ENCODE measurements at regions not wholly inside any gene's neighbourhood (a gene's known extent, or its start where the extent isn't known, plus 50 kb on each side); places are given as distances from the start of the nearest gene placed in this dataset.
"Not testable (repeated sequence)": the region's sequence is repeated elsewhere in the genome, so short reads cannot be mapped to it uniquely, and the experiment has no call there.

GRCh38 chr7:32722837-32723236 is 168.7 kb downstream of the KBTBD2 start:
- H3K4me3 ChIP-seq (ENCODE audit: low read length, poor library complexity, severe bottlenecking); H4K20me1 ChIP-seq (ENCODE audit: insufficient read depth, low read length, poor library complexity, severe bottlenecking); H3K27me3 ChIP-seq (ENCODE audit: insufficient read depth, low read length, poor library complexity, severe bottlenecking); H3K4me1 ChIP-seq (ENCODE audit: insufficient read depth, low read length, poor library complexity, severe bottlenecking); H2AFZ ChIP-seq (ENCODE audit: low read length); H3K36me3 ChIP-seq (ENCODE audit: insufficient read depth, low read length); H3K4me2 ChIP-seq (ENCODE audit: low read depth, low read length, poor library complexity, severe bottlenecking); H3K9me3 ChIP-seq (ENCODE audit: insufficient read depth, low read depth, low read length); H3K9me2 ChIP-seq (replicated peaks; ENCODE audit: low read depth, low read length); H3K79me2 ChIP-seq (ENCODE audit: insufficient read depth, low read length); H3K9ac ChIP-seq (ENCODE audit: low read depth, low read length, poor library complexity, severe bottlenecking); H3F3A ChIP-seq (ENCODE audit: low read depth): not testable (repeated sequence)

- no peak overlapping the region for H3K9ac ChIP-seq (ENCODE audit: low read depth, low read length, poor library complexity, severe bottlenecking)
- no peaks in the 10 kb centered on the region for H3K27me3 ChIP-seq (ENCODE audit: insufficient read depth, low read length, poor library complexity, severe bottlenecking)
- no peaks in the 10 kb centered on the region for H3K36me3 ChIP-seq (ENCODE audit: insufficient read depth, low read length)
- no peak overlapping the region for H3K4me2 ChIP-seq (ENCODE audit: low read depth, low read length, poor library complexity, severe bottlenecking)
- no peaks in the 10 kb centered on the region for H3F3A ChIP-seq (ENCODE audit: low read depth)
- H3K9me3 ChIP-seq (ENCODE audit: insufficient read depth, low read depth, low read length) = peaks cover 4% of the 10 kb centered on the region; the same call in 1 of the 2 replicates
- TF ChIP-seq CTCF (conservative IDR thresholded peaks at IDR 0.05; ENCODE audit: low read length) = no peak
- no peaks in the 10 kb centered on the region for H3K9me2 ChIP-seq (replicated peaks; ENCODE audit: low read depth, low read length)
- no peaks in the 10 kb centered on the region for H3K4me1 ChIP-seq (ENCODE audit: insufficient read depth, low read length, poor library complexity, severe bottlenecking)
- no peak overlapping the region for H3K4me3 ChIP-seq (ENCODE audit: low read length, poor library complexity, severe bottlenecking)
- H2AFZ ChIP-seq (ENCODE audit: low read length) = no peak overlapping the region
- no peaks in the 10 kb centered on the region for H4K20me1 ChIP-seq (ENCODE audit: insufficient read depth, low read length, poor library complexity, severe bottlenecking)
- H3K79me2 ChIP-seq (ENCODE audit: insufficient read depth, low read length) = no peaks in the 10 kb centered on the region
Measured at GRCh38 chr7:32694182-32694581, 197.4 kb downstream of the KBTBD2 start.

GRCh38 chr7:32691965-32692815 is 196.9 kb downstream of the AVL9 start:
- not testable (repeated sequence) for H3K79me2 ChIP-seq (ENCODE audit: insufficient read depth, low read length); H3K9ac ChIP-seq (ENCODE audit: low read depth, low read length, poor library complexity, severe bottlenecking); H3K9me3 ChIP-seq (ENCODE audit: insufficient read depth, low read depth, low read length); H3K36me3 ChIP-seq (ENCODE audit: insufficient read depth, low read length); H3K27me3 ChIP-seq (ENCODE audit: insufficient read depth, low read length, poor library complexity, severe bottlenecking); H3K9me2 ChIP-seq (replicated peaks; ENCODE audit: low read depth, low read length); H2AFZ ChIP-seq (ENCODE audit: low read length); H3K4me1 ChIP-seq (ENCODE audit: insufficient read depth, low read length, poor library complexity, severe bottlenecking); H4K20me1 ChIP-seq (ENCODE audit: insufficient read depth, low read length, poor library complexity, severe bottlenecking); H3F3A ChIP-seq (ENCODE audit: low read depth); H3K4me3 ChIP-seq (ENCODE audit: low read length, poor library complexity, severe bottlenecking)
- peak overlapping the region; percentile 7 for H3K4me2 ChIP-seq (ENCODE audit: low read depth, low read length, poor library complexity, severe bottlenecking)
- TF ChIP-seq CTCF (conservative IDR thresholded peaks at IDR 0.05; ENCODE audit: low read length) = peak; percentile 54

GRCh38 chr7:32688092-32688491 is 192.8 kb downstream of the AVL9 start:
- H3K36me3 ChIP-seq (ENCODE audit: insufficient read depth, low read length); H3K4me1 ChIP-seq (ENCODE audit: insufficient read depth, low read length, poor library complexity, severe bottlenecking); H4K20me1 ChIP-seq (ENCODE audit: insufficient read depth, low read length, poor library complexity, severe bottlenecking); H3K4me3 ChIP-seq (ENCODE audit: low read length, poor library complexity, severe bottlenecking); H3K27me3 ChIP-seq (ENCODE audit: insufficient read depth, low read length, poor library complexity, severe bottlenecking); H2AFZ ChIP-seq (ENCODE audit: low read length); H3K9me2 ChIP-seq (replicated peaks; ENCODE audit: low read depth, low read length); H3K79me2 ChIP-seq (ENCODE audit: insufficient read depth, low read length); H3F3A ChIP-seq (ENCODE audit: low read depth); H3K9ac ChIP-seq (ENCODE audit: low read depth, low read length, poor library complexity, severe bottlenecking); H3K9me3 ChIP-seq (ENCODE audit: insufficient read depth, low read depth, low read length); H3K4me2 ChIP-seq (ENCODE audit: low read depth, low read length, poor library complexity, severe bottlenecking): not testable (repeated sequence)

All from Loucy (cell line).